Sigmoid colon (tissue), 6 donors: ENCODE measurements at regions not wholly inside any gene's neighbourhood (a gene's known extent, or its start where the extent isn't known, plus 50 kb on each side); places are given as distances from the start of the nearest gene placed in this dataset.

Source experiments
- DNase-seq: peaks from one replicate; pipeline ENCODE4 v3.0.0-alpha.2; 2019
- H3K27ac ChIP-seq, 4 donors: fragments of 200-600 bp; sonication (generic); one replicate each; pipeline ENCODE4 v1.5.1; 2016 to 2019; ENCODE audit warnings: mild to moderate bottlenecking in 1 of 4
- H3K27me3 ChIP-seq, 3 donors: fragments of 200-600 bp; sonication (generic); one replicate each; pipeline ENCODE4 v1.5.1; 2019; ENCODE audit warnings: mild to moderate bottlenecking in 1 of 3
- H3K36me3 ChIP-seq, 4 donors: fragments of 200-600 bp; sonication (generic); one replicate each; pipeline ENCODE4 v1.5.1; 2016 to 2019
- H3K4me1 ChIP-seq, 4 donors: fragments of 200-600 bp; sonication (generic); one replicate each; pipeline ENCODE4 v1.5.1; 2017 to 2019
- H3K4me3 ChIP-seq, 4 donors: fragments of 200-600 bp; sonication (generic); one replicate each; pipeline ENCODE4 v1.5.1; 2017 to 2019; ENCODE audit warnings: mild to moderate bottlenecking in 2 of 4, moderate library complexity in 1 of 4
- H3K9me3 ChIP-seq, 4 donors: fragments of 200-600 bp in 3 of 4; sonication (generic) in 3 of 4; one replicate each; pipeline versions ENCODE4 v1.5.1 to v1.6.1; 2013 to 2019
- CTCF ChIP-seq, 4 experiments: fragments of 450-650 bp in 3 of 4; fragments of 200-600 bp in 1 of 4; IDR thresholded peaks; one replicate each; pipeline ENCODE4 v1.5.1; 2016 to 2019; ENCODE audit warnings: antibody characterized with exemption in 4 of 4, mild to moderate bottlenecking in 3 of 4, moderate library complexity in 2 of 4
- EP300 ChIP-seq, 4 donors: sonication (generic); formaldehyde crosslinking; IDR thresholded peaks; one replicate each; pipeline ENCODE4 v1.6.1; 2017; ENCODE audit warnings: antibody characterized with exemption in 4 of 4
- POLR2A ChIP-seq, 2 donors: fragments of 450-650 bp; IDR thresholded peaks; one replicate each; pipeline ENCODE4 v1.6.1; 2016; ENCODE audit warnings: antibody characterized with exemption in 2 of 2, mild to moderate bottlenecking in 2 of 2, moderate library complexity in 2 of 2
- POLR2AphosphoS5 ChIP-seq, 4 donors: sonication (generic); formaldehyde crosslinking; IDR thresholded peaks; one replicate each; pipeline ENCODE4 v1.6.1; 2017; ENCODE audit warnings: antibody characterized with exemption in 4 of 4
- WGBS, 2 donors: extraction: QIAGEN DNeasy Blood & Tissue Kit; methylation state at CpG; one replicate each; pipeline ENCODE4 v1.1.7; 2013; 5-methylcytosine and 5-hydroxymethylcytosine counted together
- intact Hi-C: fragments of 100-400 bp; cut with DNase I; formaldehyde crosslinking; loops from one replicate; pipeline ENCODE4 v1.15.1; 2023
- donor health status: healthy with polysubstance abuse.
- donor health status: healthy.

GRCh38 chr13:50664951-50665350 lies 178.5 kb downstream of the DLEU7 start:
- TF ChIP-seq CTCF (IDR thresholded peaks at IDR 0.05) = no peak
- TF ChIP-seq POLR2A (IDR thresholded peaks at IDR 0.05) = no peak
- no peak for TF ChIP-seq EP300 (IDR thresholded peaks at IDR 0.05)
- no peak for TF ChIP-seq POLR2AphosphoS5 (IDR thresholded peaks at IDR 0.05)
- WGBS, 2 donors = 97 to 98% methylated on average over 2 of the region's 2 CpGs
- no peak for DNase-seq
- Histone ChIP-seq H3K27ac (no peak overlapping the region), H3K27me3 (no peaks in the 10 kb centered on the region), H3K9me3 (peaks cover 0 to 3% (median 0%) of the 10 kb centered on the region in 4 donors), H3K4me1 (no peaks in the 10 kb centered on the region), H3K36me3 (no peaks in the 10 kb centered on the region), H3K4me3 (no peak overlapping the region)
- intact Hi-C loops = no loop called here

GRCh38 chr13:50668049-50668448 lies 175.4 kb downstream of the DLEU7 start:
- H3K4me3 ChIP-seq = no peak overlapping the region
- H3K9me3 ChIP-seq = no peaks in the 10 kb centered on the region
- intact Hi-C loops = no loop called here
- H3K27ac ChIP-seq = no peak overlapping the region
- H3K4me1 ChIP-seq = no peaks in the 10 kb centered on the region
- no peaks in the 10 kb centered on the region for H3K27me3 ChIP-seq
- WGBS, 2 donors = 64 to 89% methylated on average over 6 of the region's 6 CpGs
- H3K36me3 ChIP-seq = no peaks in the 10 kb centered on the region
- no peak for DNase-seq
- no peak for TF ChIP-seq POLR2A (IDR thresholded peaks at IDR 0.05)
- no peak for TF ChIP-seq POLR2AphosphoS5 (IDR thresholded peaks at IDR 0.05)
- TF ChIP-seq CTCF (IDR thresholded peaks at IDR 0.05) = no peak
- TF ChIP-seq EP300 (IDR thresholded peaks at IDR 0.05) = no peak

- intact Hi-C loops = no loop called here
- no peak for DNase-seq
- Histone ChIP-seq H3K27ac (no peak overlapping the region), H3K36me3 (no peaks in the 10 kb centered on the region), H3K4me1 (no peaks in the 10 kb centered on the region), H3K4me3 (no peak overlapping the region), H3K27me3 (no peaks in the 10 kb centered on the region), H3K9me3 (no peaks in the 10 kb centered on the region)
- WGBS, 2 donors = 66 to 83% methylated on average over 3 of the region's 3 CpGs
- no peak for TF ChIP-seq POLR2AphosphoS5 (IDR thresholded peaks at IDR 0.05)
- TF ChIP-seq EP300 (IDR thresholded peaks at IDR 0.05) = no peak
- TF ChIP-seq CTCF (IDR thresholded peaks at IDR 0.05) = no peak
- TF ChIP-seq POLR2A (IDR thresholded peaks at IDR 0.05) = no peak
Measured at GRCh38 chr13:50668691-50669271, 174.7 kb downstream of the DLEU7 start.

GRCh38 chr13:50670272-50670671 lies 173.2 kb downstream of the DLEU7 start:
- TF ChIP-seq EP300 (IDR thresholded peaks at IDR 0.05) (no peak), POLR2A (IDR thresholded peaks at IDR 0.05) (no peak), CTCF (IDR thresholded peaks at IDR 0.05) (no peak), POLR2AphosphoS5 (IDR thresholded peaks at IDR 0.05) (no peak)
- intact Hi-C loops = no loop called here
- Histone ChIP-seq H3K27me3 (no peaks in the 10 kb centered on the region), H3K4me1 (no peaks in the 10 kb centered on the region), H3K9me3 (no peaks in the 10 kb centered on the region), H3K27ac (no peak overlapping the region), H3K36me3 (no peaks in the 10 kb centered on the region), H3K4me3 (no peak overlapping the region)
- 95 to 96% methylated on average over 8 of the region's 8 CpGs for WGBS, 2 donors
- DNase-seq = no peak
